HG02798 (cell line): ENCODE measurements at regions not wholly inside any gene's neighbourhood (a gene's known extent, or its start where the extent isn't known, plus 50 kb on each side); places are given as distances from the start of the nearest gene placed in this dataset.

Source experiments
- ATAC-seq: cut with Tn5 transposase; IDR thresholded peaks from one replicate; pipeline ENCODE4 v1.9.1; 2021; ENCODE audit warnings: mild to moderate bottlenecking; ENCODE audit not compliant: unreplicated experiment, poor library complexity

DNA sequence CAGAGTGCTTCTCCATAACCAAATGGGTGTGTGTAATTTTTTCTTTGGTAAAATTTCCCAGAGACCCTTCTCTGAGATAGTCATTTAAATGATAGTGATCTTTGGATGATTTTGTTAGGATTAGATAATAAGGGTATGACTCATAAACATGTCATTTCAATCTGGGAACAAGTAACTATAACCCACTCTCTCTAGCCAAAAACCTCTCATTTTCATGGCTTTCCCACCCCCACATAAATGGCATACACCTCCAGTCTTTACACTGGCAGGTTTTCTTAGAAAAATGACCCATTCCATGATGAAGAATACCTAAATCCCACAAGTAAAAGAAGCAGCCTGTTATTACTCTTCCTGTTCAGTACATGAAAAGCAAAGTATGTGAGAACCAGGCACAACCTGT lies 572.0 kb upstream of the ZEB2 start:
- ATAC-seq, result no peak

DNA sequence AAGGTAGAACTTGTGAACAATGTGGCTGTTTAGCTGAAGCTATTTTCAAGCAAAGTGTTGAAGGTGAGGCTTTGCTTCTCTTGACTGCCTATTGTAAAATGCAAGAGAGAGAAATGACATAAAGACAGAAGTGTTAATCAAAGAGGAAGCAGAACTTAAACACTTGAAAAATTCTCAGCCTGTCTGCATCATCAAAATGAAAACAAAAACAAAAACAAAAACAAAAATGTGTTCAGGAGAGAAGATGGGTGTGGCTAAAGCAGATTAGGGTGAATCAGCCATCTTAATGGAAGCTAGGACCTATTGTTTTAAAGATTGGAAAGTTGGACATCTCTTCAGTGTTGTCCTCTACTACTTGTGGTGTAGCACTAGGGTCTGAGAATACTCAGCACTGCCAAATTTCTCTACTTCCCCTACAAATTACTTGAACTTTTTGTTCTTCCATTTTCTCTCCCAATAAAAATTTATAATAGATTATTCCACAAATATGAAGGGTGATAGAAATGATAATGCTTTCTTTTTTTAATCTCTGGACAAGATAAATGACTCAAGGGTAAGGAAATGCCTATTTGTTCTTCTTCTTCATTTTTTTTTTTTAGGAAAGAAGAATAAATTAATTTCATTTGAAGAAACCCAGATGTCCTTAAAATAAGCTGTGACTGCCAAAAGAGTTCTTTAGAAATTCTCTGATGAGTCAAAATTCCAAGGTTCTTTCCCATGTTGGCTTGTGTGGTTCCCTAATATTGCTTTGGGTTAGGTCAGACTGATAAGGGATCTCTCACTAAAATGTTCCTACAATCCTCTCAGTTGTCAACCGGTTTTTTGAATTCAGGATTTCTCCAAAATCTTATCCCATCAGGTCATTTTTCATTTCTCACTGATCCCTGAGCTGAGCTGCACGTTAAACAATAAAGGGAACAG lies 571.2 kb upstream of the ZEB2 start:
- ATAC-seq, result no peak

DNA sequence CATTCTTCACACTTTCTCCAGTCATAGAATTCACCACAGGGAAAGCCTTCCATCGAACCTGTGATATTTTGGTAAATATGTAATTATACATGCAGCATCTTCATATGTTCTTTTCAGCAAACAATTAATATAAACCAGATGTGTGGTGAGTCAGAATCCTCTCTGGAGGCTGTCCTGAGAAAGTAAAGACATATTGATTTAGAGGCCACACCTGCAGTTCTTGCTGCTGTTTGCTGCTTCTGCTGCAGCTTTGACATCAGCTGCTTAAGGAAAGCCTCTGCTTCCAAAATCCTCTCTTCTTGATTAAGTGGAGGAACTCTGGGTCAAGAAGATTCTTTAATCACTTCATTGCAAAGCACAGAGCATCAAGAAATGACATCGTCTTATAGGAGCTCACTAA lies 568.8 kb upstream of the ZEB2 start:
- ATAC-seq, result no peak

DNA sequence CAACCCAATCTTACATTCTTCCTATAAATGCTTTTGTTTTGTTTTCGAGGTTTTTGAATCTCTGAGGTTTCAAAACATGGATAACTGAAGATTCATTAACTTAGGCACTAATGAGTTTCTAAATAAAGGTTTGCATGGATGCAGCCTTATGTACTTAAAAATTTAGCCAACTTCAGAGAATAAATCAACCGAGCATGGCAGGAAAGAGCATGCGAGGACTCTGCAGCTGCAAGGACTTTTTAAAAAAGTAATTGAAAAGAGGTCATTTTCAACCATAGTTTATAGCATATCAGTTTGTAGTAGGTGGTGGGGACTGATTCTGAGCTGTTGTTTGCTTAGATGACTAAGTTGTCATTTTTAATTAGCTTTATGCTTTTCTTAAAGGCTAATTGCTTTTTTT lies 567.0 kb upstream of the ZEB2 start:
- ATAC-seq, result no peak

DNA sequence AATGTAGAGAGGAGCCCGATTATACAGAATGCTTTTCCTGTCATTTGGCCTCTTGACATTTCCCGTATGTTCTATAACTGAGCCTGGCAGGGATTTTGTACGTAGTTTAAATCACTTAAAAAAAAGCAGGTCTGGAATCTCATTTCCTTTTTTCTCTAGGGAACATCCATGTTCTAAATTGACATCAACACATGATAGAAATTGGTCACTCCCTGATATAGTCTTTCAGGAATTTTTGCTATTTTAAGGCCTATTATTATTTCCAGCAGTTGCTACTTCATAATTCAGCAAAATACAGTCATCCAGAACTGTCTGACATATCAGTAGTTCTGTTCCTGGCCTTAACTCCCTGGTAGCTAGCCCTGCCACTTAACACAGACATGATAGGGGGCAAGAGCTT lies 565.7 kb upstream of the ZEB2 start:
- no peak for ATAC-seq

DNA sequence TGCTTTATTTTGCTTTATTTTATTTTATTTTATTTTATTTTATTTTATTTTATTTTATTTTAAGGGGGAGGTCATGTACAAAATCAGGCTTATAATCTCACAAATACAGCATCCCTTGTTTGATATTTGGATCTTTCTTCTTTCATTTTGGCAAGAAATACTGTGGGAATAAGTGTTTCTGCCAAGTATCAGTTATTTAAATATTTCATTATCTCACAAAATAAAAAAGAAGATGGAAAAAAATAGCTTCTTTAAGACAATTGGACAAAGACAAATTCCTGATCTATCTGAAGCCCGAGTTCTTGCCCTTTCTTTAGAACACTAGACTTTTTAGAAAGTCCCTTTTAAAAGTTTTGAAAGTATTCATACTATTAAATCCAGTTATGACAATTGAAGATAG lies 560.5 kb upstream of the ZEB2 start:
- ATAC-seq, result no peak

DNA sequence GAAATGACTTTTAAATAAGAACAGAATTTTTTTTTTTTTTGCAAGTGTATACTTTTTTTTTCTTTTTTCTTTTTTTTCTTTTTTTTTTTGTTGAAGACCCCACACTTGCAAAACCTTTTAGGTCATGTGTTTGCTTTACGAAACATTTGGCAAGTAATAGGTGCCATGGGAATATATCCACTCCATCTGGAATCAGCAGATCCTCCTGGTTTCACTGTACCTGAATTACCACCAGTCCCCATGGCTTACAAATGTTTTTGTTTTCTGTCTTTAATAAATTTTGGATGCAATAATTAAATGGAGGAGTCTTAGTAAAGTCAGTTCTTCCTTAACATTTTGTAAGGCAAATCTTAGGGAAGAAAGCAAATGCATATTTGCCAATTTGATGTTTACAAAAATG lies 559.7 kb upstream of the ZEB2 start:
- ATAC-seq, result no peak

DNA sequence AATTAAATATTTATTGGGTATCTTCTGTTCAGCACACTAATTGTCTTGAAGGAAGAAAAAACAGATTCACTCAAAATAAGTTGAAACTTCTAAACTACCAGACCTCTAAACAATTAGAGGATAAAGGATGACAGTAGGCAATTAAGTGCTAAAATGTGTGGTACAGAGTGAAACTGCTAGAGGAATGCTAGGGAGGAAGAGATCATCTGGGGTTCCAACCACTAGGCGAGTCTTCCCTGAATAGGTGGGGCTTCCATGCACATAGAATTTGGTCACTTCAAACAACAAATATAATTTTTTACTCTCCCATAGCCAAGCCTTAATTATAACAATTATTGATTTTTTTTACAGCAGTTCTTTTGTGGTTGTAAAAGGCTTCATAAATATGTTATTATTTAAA lies 559.0 kb upstream of the ZEB2 start:
- ATAC-seq, result no peak

DNA sequence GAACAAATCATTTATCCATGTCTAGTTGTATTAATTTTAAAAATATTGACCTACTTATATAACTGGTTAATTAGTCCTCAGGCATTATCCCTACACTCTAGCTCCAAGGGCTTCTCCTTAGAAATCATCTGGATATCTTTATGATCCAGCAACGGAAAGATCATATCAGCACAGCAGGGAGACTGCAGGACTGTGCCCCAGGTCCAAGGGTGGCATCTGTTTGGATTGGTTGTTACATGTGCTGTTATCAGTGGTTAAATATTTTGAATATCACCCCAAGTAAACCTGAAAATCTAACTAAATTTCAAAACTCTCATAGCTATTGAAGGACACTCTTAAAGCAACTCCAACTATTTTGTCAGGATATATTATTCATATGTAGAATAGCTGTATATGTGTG lies 556.2 kb upstream of the ZEB2 start:
- no peak for ATAC-seq

DNA sequence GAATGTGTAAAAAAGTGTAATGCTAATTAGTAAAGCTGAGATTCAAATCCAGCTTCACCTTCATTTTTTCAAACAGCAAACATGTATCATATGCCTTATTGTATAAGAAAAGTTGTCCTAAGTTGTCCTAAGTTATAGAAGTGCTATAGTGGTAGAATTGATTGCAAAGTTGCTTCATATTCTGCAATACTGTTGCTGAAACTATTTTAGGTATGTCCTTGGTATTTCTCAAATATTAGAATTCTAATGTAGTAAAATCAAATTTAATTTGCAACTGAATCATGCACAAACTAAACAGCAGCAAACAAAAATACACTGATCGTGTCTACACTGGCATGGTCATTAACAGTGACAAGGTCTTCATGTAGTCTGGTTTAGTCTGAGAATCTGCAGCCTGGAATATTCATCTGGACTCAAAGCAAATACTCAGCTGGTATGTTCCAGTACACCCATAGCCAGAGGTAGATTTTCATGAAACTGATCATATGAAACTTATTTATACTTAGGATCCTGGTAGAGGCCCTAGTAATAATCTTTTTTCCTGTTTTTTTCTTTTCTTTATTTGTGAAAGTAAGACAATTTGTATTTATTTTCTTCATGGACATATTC lies 555.6 kb upstream of the ZEB2 start:
- ATAC-seq, result no peak

DNA sequence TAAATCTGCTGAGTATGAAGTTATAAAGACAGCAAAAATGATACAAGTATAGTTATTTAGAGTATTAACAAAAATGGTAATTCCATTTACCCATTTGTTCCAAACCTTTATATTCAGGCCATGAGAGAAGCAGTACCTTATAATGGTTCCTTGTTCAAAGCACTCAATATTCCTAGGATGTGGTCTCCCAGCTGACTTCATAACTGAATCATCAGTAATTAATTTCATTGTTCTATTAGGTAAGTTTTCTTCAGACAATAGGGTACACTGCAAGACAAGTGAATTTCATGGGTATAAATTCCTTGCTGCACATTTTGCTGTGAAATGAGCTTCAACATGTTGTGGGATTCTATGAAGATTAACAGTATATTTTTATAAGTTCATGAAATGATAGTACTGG lies 550.8 kb upstream of the ZEB2 start:
- ATAC-seq, result no peak

DNA sequence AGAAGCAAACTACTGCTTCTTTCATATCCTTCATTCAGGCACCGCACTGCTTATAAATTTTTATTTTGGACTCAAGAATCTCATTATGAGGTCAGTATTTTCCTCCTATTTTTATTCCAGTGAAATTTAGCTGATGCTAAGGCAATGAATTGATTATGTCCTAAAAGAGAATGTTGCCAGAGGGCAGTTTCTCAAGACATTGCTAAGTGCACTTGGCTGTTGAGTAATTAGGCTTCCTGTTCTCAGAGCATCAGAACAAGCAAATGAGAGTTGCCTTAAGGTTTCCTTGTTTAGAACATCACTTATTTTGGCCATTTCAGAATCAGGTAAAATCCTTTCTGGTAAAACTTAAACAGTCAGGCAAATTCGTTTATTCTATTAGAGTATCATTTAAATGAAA lies 548.6 kb upstream of the ZEB2 start:
- no peak for ATAC-seq

DNA sequence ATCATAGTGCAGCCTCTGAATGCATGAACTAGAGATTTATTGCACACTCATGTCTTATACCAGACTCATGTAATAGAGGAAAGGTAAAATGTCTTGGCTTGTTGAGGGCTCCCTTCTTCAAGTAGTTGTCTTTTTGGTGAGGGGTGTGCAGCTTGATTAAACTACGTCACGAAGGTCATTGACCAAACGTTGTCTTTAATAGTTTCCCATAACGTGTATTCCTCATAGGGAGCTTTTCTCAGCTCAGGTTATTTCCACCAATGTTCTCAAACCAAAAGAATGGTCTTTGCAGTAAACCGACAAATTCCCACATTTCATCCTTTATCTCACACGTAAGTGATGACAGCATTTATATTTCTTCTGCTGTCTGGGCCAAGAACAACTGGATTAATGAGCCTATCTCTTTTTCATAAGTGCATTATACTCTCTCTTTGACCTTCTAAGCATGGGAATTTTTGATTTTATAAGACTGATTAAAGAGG lies 547.7 kb upstream of the ZEB2 start:
- no peak for ATAC-seq

DNA sequence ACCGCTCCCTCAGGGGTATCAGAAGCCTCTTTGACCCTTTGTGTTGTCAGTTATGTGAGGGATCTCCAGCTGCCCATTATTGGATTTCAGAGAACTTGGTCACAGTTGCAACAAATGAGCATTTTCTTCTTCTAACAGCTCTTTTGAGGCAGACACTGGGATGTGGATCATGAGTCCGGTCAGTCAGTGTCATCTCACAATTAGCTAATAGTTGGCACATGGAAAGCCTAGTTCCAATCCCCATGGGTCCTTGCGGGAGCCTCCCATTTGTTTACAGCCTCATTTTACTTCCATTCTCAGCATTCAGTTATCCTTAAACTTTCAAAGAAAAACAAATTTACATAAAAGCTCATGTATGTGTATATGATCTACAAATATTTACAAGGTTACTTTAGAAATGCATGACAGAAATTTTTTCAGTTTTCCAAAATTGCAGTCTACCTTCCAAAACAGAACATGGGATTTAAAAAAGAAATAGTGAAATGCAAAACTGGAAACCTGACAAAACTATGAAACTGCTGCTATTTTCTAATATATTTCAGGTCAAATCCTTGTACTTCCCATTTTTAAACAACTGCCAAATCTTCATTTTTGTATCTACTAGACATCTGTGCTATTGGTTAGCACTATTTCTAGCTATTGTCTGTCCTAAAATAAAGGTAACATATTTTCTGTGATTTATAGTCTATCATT lies 547.1 kb upstream of the ZEB2 start:
- ATAC-seq, result no peak

DNA sequence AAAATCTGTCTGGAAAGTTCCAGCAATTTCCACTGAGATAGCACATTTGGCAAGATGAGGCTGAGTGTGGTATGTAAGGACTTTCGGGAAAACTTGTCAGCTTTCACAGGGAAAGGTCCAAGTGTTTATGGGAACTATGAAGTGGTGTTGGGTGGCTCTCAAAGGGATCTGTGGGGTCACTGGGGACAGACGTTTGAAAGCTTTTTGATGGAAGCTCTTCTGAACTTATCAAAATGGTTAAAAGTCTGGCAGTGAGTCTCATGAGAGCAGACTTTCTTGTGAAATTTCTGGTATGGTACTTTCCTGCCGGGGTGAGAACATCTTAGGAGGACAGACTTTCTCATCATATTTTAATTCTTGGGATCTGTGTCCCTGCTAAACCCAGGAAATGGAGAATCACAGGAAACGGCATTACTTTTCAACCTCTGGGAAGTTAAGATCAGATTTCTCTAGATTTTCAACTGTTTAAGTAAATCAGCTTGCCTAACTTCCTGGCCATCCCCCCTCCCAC lies 546.3 kb upstream of the ZEB2 start:
- no peak for ATAC-seq

DNA sequence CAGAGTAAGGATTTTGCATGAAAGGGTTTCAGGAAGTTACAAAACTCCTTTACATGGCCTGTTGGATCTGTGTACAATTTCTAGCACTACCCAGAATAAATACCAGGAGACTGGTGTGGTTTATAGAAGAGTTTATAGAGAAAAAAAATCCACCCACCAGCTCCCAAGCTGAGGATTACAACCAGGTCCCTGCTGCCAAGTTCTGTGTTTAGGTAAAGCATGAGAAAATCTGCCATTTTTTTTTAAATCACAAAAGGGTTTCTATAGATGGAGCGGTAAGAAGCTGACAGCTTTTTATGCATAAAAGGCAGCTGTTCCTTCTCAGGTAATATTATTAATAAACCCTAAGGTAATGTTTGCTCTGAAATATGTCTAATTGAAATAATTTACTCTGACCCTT lies 545.4 kb upstream of the ZEB2 start:
- no peak for ATAC-seq

DNA sequence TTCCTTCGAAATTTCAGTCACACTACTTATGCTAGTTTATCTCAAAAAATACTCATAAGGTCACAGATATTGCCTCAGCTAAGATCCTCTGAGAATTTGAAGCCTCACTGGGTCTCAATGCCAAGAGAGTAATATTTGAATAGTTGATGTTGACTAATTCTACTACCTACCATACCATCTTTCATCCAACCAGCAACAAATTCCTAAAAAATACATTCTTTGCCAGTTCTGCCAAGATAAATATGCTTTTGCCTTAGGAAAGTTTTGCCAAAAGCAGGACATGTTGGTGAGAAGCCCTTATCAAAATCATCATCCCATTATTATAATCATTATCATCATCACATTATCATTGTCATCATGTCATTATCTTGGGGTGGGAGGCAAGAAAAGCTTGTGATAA lies 544.6 kb upstream of the ZEB2 start:
- no peak for ATAC-seq

DNA sequence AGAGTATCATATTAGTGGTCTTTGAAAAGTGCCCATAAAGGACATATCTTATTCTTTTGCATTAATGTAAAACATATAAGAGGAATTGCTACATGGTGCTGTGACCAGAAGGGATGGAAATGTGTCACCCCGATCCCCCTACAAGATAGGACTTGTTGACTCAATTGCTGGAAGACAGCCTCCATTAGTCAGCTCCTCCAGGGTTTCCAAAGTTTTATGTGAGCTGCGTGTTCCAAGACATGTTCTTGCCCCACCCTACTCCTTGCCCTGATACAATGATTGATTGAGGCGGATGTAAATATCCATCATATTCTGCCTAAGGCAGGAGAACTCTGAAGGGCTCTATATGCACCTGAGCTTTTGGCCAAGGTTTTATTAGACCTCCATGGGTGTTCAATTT lies 541.0 kb upstream of the ZEB2 start:
- no peak for ATAC-seq

DNA sequence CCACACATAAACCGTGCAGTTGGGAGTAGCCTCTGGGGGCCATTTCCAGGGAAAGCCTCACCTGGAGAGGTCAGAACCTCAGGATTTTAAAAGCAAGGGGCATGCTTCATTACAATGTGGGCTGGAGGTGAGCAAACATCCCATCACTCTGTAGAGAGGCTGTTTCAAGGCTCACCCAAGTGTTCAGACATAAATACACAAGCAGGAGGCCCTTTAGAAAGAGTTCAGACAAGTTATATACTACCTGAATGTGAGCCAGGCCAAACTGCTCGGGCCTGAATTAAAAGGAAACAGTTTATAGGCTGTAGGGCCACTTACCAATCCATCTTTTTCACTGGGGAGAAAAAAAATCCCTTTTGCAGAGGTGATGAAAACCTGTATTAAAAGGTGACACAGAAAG lies 540.0 kb upstream of the ZEB2 start:
- ATAC-seq, result no peak

DNA sequence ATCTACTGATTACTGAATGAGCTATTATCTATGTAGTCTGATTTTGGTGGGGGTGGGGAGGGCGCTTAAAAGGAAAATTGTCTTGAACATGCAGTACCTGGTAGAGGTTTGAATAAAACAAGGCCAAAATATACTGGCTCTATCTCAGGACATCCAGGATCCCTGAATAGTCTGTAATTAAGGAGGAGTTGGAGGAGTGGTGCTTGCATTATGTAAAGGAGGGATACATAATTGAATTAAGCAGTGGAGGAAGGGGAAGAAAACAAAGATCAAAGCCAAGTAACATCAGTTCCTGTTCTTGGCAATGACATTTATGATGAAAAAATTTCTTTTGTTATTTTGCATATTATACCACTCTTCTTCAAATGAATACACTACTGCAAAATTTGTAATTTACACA lies 539.4 kb upstream of the ZEB2 start:
- ATAC-seq, result no peak

DNA sequence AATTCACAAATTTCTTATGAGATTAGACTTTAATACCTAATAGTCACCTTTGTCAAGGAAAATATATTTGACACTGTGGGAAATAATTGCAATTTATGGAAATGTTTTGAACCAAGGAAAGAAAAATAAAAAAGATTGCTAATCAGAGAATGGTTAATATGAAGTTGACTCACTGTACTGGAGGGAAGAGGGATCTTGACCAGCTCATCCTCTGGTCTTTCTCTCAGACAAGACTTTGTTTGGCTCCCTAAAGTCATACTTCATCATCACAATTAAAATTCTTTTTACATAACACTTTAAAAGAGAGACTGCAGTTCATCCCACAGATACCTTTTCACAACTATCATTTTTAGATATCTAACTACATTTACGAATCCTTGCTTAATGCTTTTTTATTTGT lies 538.5 kb upstream of the ZEB2 start:
- ATAC-seq, result no peak
